ENCODE measurements at regions not wholly inside any gene's neighbourhood (a gene's known extent, or its start where the extent isn't known, plus 50 kb on each side); places are given as distances from the start of the nearest gene placed in this dataset.

DNA sequence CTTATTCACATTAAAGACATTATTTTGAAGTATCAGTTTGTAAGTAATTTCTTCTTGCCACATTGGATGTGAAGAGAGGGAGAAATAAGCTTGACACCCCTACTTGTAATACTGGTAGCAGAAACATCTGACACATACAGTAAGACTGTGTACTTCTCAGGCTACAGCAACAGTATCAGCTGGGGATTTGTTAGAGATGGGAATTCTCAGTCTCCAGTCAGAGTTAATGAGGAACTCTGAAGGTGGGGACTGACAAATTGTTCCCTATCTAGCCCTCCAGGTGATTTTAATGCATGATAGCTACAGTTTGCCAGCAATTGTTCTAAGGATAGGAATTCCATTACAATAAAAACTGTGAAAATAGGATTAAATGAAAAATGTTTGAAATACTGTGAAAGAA is 524.8 kb downstream of the PRR16 start:
- no peak for DNase-seq (ENCODE audit: extremely low read depth, low read depth, low spot score)

GRCh38 chr5:120991569-120991968 is 527.5 kb downstream of the PRR16 start:
- DNase-seq (ENCODE audit: extremely low read depth, low read depth, low spot score), result no peak

DNA sequence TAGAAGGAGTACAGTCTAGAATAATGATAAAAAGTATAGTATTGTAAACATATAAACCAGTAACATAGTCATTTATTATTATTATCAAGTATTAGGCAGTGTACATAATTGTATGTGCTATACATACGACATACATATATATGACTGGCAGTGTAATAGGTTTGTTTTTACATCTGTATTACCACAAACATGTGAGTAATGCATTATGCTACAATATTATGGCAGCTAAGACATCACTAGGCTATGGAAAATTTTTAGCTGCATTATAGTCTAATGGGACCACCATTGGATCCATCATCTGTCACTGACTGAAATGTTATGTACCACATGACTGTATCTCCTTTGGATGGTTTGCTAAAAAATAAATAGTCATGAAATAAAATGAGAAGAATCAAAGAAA is 530.0 kb downstream of the PRR16 start:
- no peak for DNase-seq (ENCODE audit: extremely low read depth, low read depth, low spot score)

DNA sequence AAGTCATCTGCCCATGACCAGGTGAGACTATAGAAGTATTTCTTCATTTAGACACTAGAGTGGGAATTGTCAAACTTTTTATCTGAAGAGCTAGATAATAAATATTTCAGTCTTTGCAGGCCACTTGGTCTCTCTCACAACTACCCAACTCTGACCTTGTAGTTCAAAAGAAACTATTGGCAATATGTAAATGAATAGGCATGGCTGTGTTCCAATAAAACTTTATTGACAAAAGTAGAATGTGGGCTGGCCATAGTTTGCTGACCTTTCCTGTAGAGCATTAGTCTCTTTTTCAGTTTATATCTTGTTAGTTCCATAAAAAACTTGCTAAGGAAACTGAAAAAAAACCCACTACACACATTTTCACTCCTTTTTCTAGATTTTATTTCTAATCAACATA is 535.5 kb downstream of the PRR16 start:
- no peak for DNase-seq (ENCODE audit: extremely low read depth, low read depth, low spot score)

DNA sequence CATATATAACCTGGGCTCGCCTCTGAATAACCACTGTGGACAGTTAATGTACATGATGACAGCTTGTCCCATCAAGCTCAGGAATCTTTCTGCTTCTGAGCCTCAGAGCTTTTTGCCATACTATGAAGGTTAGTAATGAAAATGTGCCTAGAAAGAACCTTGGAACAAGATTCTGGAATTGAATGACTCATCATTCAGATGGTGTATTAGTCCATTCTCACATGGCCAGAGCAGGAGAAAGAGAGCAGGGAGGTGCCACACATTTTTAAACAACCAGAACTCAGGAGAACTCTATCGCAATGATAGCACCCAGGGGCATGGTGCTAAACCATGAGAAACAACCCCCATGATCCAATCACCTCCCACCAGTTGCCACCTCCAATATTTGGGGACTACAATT is 542.1 kb downstream of the PRR16 start:
- no peak for DNase-seq (ENCODE audit: extremely low read depth, low read depth, low spot score)

- DNase-seq (ENCODE audit: extremely low read depth, low read depth, low spot score), result no peak
These were observed 543.9 kb downstream of the PRR16 start for GRCh38 chr5:121008041-121008440.

DNA sequence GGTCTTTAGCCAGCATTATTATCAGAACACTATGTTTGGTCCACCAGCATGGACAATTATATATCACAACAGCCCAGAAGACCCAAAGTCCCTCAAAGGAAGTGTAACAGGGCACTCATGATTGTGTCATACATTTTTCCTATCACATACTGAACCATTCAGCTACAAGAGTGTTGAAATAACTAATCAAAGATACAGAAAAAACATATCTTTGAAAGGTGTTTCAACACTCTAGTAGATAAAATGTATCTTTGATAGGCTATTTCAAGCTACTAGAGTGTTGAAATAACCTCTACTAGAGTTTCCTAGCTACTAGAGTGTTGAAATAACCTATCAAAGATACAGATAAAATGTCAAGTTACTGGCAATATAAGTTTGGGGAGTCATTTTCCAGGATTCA is 545.0 kb downstream of the PRR16 start:
- DNase-seq (ENCODE audit: extremely low read depth, low read depth, low spot score), result no peak

- no peak for DNase-seq (ENCODE audit: extremely low read depth, low read depth, low spot score)
These were observed 553.9 kb downstream of the PRR16 start for GRCh38 chr5:121018004-121018403.

DNA sequence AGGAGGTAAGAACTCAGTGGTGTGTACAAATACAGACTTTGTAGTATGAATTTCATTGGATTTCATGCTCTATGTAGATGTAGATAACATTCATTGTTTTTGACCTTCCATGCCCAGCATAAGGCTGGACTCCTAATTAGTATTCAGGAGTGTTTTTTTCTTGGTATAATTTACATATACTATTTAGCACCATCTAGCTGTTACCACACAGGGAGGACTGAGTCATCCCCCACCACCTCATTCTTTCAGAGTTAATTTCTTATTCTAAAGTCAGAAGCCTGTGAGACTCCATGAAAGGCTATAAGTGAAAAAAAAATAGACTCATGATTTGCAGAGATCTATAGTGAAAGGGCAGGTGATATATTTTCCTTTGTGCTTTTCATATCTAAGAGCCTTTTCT is 555.0 kb downstream of the PRR16 start:
- DNase-seq (ENCODE audit: extremely low read depth, low read depth, low spot score), result no peak

DNA sequence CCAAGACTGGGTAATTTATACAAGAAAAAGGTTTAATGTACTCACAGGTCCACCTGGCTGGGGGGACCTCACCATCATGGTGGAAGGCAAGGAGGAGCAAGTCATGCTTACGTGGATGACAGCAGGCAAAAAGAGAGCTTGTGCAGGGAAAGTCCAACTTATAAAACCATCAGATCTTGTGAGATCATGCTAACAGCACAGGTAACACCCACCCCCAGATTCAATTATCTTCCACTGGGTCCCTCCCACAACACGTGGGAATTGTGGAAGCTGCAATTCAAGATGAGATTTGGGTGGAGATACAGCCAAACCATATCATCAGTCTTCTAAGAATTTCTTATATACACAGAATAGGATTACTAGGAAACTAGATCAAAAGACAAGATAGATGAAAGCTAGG is 555.6 kb downstream of the PRR16 start:
- no peak for DNase-seq (ENCODE audit: extremely low read depth, low read depth, low spot score)

DNA sequence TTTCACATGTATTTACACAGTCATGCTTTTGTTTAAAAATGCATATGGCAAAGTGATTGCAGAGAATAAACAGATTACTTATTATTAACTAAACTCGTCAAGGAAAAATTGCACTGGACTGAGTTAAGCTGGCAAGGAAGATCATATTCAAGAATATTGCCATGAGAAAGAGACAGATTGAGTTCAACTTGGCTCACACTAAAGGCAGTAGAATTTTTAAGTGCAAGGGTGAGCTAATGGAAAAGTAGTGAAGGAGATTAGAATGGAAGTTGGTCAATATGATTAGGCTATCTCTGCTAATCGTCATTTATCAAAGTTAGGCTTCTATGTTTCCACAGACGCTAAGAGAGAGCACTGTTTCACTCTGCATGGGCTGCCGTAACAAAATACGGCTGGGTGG is 557.6 kb downstream of the PRR16 start:
- DNase-seq (ENCODE audit: extremely low read depth, low read depth, low spot score), result no peak

DNA sequence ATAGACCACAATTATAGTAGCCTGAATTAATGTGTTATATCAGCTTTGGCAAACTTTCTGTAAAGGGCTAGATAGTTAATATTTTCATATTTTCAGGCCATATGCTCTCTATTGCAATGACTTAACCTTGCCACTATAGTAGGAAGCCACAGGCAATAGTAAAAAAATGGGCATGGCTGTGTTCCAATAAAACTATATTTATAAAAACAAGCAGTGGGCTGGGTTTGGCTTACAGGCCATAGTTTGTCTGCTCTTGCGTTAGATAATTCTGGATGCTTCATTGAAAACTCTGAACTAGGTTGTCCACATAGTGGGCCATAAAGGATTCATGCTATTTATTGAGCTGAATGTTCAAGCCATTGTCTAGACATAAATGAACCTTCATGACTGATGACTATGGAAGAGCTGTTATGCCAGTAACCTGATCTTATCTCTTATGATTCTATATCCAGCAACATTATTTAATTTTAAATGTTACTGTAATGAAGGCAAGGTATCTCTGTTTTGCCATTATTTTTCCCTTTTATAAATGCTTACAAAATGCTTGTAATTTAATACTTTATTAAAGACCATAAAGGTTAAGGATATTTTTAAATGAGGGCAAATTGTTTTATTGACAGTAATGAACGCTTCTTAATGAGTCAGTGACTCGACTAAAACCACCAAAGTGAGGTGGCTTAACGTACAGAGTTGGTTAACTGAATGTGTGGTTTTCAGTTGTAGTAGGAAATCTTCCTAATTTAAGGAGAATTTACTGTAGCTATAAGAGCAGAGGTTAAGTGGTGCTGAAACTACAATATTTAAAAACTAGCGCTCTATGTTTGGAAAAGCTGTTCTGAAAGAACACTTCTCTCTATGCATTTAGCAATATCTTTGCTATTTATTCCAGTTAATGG is 560.6 kb downstream of the PRR16 start:
- no peak for DNase-seq (ENCODE audit: extremely low read depth, low read depth, low spot score)

- no peak for DNase-seq (ENCODE audit: extremely low read depth, low read depth, low spot score)
These were observed 561.6 kb downstream of the PRR16 start for GRCh38 chr5:121025671-121026070.

- DNase-seq (ENCODE audit: extremely low read depth, low read depth, low spot score), result no peak
These were observed 563.5 kb downstream of the PRR16 start for GRCh38 chr5:121027636-121028035.

DNA sequence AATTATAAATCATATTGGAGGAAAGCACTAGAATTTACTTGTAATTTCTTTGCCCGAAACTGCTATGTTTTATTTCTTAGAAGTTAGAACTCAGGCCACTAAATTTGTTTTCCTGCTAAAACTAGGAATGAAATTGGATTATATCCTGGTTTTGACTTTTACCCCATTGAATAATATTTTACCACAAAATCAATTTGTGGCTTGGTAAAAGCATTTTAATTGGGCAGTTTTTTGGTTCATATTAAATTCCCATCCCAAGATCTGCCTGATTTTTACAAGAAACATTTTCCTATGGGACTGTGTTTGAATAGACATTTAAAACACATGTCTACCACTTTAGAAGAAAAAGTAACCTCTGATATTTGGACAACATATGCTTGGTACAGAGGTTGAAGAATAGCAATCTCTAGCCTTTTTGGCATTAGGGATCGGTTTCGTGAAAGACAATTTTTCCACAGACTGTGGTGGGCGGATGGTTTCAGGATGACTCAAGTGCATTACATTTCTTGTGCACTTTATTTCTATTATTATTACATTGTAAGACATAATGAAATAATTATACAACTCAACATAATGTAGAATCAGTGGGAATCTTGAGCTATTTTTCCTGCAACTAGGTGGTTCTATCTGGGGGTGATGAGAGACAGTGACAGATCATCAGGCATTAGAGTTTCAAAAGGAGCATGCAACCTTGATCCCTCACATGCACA is 565.6 kb downstream of the PRR16 start:
- DNase-seq (ENCODE audit: extremely low read depth, low read depth, low spot score), result no peak

DNA sequence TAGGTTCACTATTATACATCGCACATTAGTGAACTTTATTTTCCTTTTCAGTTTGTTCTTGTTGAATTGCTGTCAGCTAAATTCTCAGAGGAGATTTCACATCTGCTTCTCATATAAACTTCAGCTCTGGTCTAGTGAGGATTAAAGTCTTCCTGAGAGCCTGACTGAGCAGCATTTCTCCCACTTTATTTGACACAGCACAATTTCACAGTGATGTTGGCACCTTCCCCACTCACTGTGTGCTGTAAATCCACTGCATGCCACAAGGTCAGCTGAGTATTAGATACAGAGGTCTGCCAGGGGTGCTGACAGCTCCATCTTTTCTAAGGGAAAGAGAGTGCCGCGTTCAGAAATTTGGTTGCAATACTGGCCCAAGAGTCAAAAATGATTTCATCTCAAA is 567.4 kb downstream of the PRR16 start:
- DNase-seq (ENCODE audit: extremely low read depth, low read depth, low spot score), result no peak

GRCh38 chr5:121033334-121033733 is 569.2 kb downstream of the PRR16 start:
- DNase-seq (ENCODE audit: extremely low read depth, low read depth, low spot score), result no peak

DNA sequence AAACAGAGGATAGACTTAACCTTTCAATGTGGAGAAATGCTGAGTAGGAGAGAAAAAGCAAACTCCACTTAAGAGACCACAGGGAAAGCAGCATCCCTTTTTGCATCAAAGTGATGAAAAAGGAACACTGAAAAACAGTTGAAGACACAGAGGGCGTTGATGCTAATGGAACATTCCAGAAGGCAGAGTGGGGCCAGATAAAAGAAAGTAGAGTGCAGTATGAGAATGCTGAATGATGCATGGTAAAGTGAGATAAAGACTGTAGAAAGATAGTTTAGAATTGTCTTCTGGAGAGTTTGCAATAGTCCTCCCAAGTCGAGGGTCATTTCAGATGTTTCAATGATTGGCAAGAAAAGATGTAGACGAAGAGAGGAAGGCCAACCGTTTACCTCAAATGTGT is 574.3 kb downstream of the PRR16 start:
- no peak for DNase-seq (ENCODE audit: extremely low read depth, low read depth, low spot score)

- DNase-seq (ENCODE audit: extremely low read depth, low read depth, low spot score), result no peak
These were observed 585.9 kb downstream of the PRR16 start for GRCh38 chr5:121049971-121050370.

DNA sequence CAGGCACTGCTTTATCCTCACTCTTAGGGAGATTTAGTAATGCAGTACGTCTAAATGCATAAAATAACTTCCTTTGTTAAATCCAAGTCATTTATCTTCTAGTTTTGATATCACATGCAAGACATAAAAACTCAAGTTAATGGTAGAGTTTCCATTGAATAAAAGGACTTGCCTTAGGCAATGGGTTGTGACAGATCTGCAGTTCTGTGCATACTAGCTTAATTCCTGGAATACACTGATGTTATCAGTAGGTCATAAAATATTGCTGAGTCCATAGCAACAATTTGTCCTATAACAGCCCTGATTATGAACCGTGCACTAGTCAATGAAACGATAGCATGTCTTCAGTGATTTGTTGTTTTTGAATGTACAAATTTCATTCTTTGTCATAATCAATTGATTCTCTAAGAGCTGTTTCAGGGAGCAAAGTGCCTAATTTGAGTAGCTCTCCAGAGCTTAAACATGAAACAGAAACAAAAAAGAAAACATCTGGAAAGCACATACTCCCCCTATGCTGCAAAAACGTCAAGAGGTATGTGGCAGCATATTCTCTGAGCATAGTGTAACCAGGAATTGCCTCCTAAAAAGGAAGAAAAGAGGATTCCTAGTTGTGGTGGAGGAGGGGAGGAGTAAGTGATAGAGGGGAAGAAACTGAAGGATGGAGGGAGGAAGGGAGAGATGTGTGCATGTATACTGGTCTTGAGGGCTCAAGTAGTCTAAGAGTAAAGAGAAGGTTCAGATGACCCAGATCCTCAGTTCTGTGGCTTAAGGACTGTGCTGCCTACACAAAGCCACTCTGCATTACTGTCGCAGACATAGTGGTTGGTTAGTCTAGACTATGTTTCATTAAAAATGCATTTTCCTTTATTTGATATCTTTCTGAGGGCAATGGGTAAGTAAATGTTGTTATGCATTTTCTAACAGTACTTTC is 589.2 kb downstream of the PRR16 start:
- DNase-seq (ENCODE audit: extremely low read depth, low read depth, low spot score), result no peak

- DNase-seq (ENCODE audit: extremely low read depth, low read depth, low spot score), result no peak
These were observed 591.5 kb downstream of the PRR16 start for GRCh38 chr5:121055586-121055985.

Data from glomerular endothelial cell (primary cell).